Psoas muscle (tissue), 7 donors: ENCODE measurements at regions not wholly inside any gene's neighbourhood (a gene's known extent, or its start where the extent isn't known, plus 50 kb on each side); places are given as distances from the start of the nearest gene placed in this dataset.

Experiments
- ATAC-seq, 4 donors: fragments of 200-7000 bp; cut with Tn5 transposase; one replicate each; pipeline ENCODE4 v1.9.1; 2020; ENCODE audit warnings: moderate library complexity in 3 of 4, mild to moderate bottlenecking in 2 of 4
- DNase-seq, 2 donors: peaks; one replicate each; pipeline ENCODE4 v3.0.0-alpha.2; 2020
- H3K27ac ChIP-seq: fragments of 200-600 bp; one replicate; pipeline ENCODE4 v1.8.0; 2022
- H3K27me3 ChIP-seq, 3 donors: fragments of 200-600 bp in 1 of 3; one replicate each; pipeline versions ENCODE4 v1.6.1 to v1.8.0; 2013 to 2022; ENCODE audit warnings: low read length in 2 of 3, mild to moderate bottlenecking in 2 of 3, moderate library complexity in 1 of 3; ENCODE audit not compliant: insufficient read depth in 3 of 3
- H3K36me3 ChIP-seq, 2 donors: fragments of 200-600 bp in 1 of 2; one replicate each; pipeline versions ENCODE4 v1.6.1 to v1.8.0; 2013 to 2022; ENCODE audit warnings: low read depth in 1 of 2, mild to moderate bottlenecking in 1 of 2, moderate library complexity in 1 of 2; ENCODE audit not compliant: insufficient read depth in 1 of 2
- H3K4me1 ChIP-seq: fragments of 200-600 bp; one replicate; pipeline ENCODE4 v1.8.0; 2022
- H3K4me3 ChIP-seq: fragments of 200-600 bp; one replicate; pipeline ENCODE4 v1.8.0; 2022; ENCODE audit warnings: mild to moderate bottlenecking
- H3K9me3 ChIP-seq: fragments of 200-600 bp; one replicate; pipeline ENCODE4 v1.8.0; 2022
- WGBS, 3 donors: extraction: QIAGEN DNeasy Blood & Tissue Kit; methylation state at CpG; one replicate each; pipeline versions ENCODE4 v1.1.6 to v1.1.7; 2013; 5-methylcytosine and 5-hydroxymethylcytosine counted together
- intact Hi-C, 2 donors: fragments of 100-400 bp; cut with DNase I; formaldehyde crosslinking; loops; one replicate each; pipeline versions ENCODE4 v1.11.0 to v1.14.2; 2022
- TF ChIP-seq, protein P1 (sequence below): fragments of 200-600 bp; IDR thresholded peaks from one replicate; pipeline ENCODE4 v1.8.0; 2022; ENCODE audit warnings: antibody characterized with exemption
- donor health status: healthy with polysubstance abuse.
- donor health status: DM: no; HTN: no; CAD: no; lungs with moderate emphysema.
- donor health status: Bipolar disorder and iron deficiency.
- donor health status: healthy.
- donor health status: DM: yes; HTN: yes; CAD: no.
- donor health status: DM: no; HTN: no; CAD: no.
- donor health status: DM: yes; HTN: yes; CAD: no.

- intact Hi-C loops = loop anchor here in 1 of 2 donors (10.0 kb wide), 1 partner anchor 1092 kb away; no protein-coding TSS in a partner anchor
- 89 to 93% (median 90%) methylated on average over 8 of the region's 8 CpGs for WGBS, 3 donors
- Histone ChIP-seq H3K4me3 (no peak overlapping the region), H3K27me3 (no peaks in the 10 kb centered on the region), H3K36me3 (no peaks in the 10 kb centered on the region), H3K4me1 (no peaks in the 10 kb centered on the region), H3K9me3 (no peaks in the 10 kb centered on the region), H3K27ac (no peak overlapping the region)
- TF ChIP-seq, protein P1, sequence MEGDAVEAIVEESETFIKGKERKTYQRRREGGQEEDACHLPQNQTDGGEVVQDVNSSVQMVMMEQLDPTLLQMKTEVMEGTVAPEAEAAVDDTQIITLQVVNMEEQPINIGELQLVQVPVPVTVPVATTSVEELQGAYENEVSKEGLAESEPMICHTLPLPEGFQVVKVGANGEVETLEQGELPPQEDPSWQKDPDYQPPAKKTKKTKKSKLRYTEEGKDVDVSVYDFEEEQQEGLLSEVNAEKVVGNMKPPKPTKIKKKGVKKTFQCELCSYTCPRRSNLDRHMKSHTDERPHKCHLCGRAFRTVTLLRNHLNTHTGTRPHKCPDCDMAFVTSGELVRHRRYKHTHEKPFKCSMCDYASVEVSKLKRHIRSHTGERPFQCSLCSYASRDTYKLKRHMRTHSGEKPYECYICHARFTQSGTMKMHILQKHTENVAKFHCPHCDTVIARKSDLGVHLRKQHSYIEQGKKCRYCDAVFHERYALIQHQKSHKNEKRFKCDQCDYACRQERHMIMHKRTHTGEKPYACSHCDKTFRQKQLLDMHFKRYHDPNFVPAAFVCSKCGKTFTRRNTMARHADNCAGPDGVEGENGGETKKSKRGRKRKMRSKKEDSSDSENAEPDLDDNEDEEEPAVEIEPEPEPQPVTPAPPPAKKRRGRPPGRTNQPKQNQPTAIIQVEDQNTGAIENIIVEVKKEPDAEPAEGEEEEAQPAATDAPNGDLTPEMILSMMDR = no peak
- ATAC-seq = no peak
- DNase-seq = no peak
These were observed 1169.3 kb downstream of the DSC3 start for GRCh38 chr18:29873211-29873610.

GRCh38 chr18:29871246-29871645 lies 1171.3 kb downstream of the DSC3 start:
- ATAC-seq (no peak), DNase-seq (no peak)
- Histone ChIP-seq H3K27ac (no peak overlapping the region), H3K4me3 (no peak overlapping the region), H3K36me3 (no peaks in the 10 kb centered on the region), H3K4me1 (no peaks in the 10 kb centered on the region), H3K9me3 (no peaks in the 10 kb centered on the region), H3K27me3 (no peaks in the 10 kb centered on the region)
- 53 to 62% (median 54%) methylated on average over 2 of the region's 2 CpGs for WGBS, 3 donors
- intact Hi-C loops = loop anchor here in 1 of 2 donors (10.0 kb wide), 1 partner anchor 1094 kb away; no protein-coding TSS in a partner anchor
- TF ChIP-seq, protein P1 = no peak

- ATAC-seq (no peak), DNase-seq (no peak)
- intact Hi-C loops = no loop called here
- Histone ChIP-seq H3K9me3 (no peaks in the 10 kb centered on the region), H3K36me3 (no peaks in the 10 kb centered on the region), H3K4me1 (no peaks in the 10 kb centered on the region), H3K27me3 (no peaks in the 10 kb centered on the region), H3K4me3 (no peak overlapping the region), H3K27ac (no peak overlapping the region)
- WGBS, 3 donors = 36 to 61% (median 47%) methylated on average over 1 of the region's 1 CpG
- TF ChIP-seq, protein P1 = no peak
These were observed 1179.7 kb downstream of the DSC3 start for GRCh38 chr18:29862824-29863223.

GRCh38 chr18:29855637-29856036 lies 1186.9 kb downstream of the DSC3 start:
- H3K27me3 ChIP-seq = no peaks in the 10 kb centered on the region
- ATAC-seq (no peak), DNase-seq (no peak)
- TF ChIP-seq, protein P1 = no peak
- no peaks in the 10 kb centered on the region for H3K9me3 ChIP-seq
- H3K4me3 ChIP-seq = no peak overlapping the region
- no peak overlapping the region for H3K27ac ChIP-seq
- intact Hi-C loops = no loop called here
- 22 to 44% (median 42%) methylated on average over 1 of the region's 1 CpG for WGBS, 3 donors
- no peaks in the 10 kb centered on the region for H3K4me1 ChIP-seq
- no peaks in the 10 kb centered on the region for H3K36me3 ChIP-seq

- H3K27me3 ChIP-seq = no peaks in the 10 kb centered on the region
- no peaks in the 10 kb centered on the region for H3K4me1 ChIP-seq
- no peak overlapping the region for H3K4me3 ChIP-seq
- no peaks in the 10 kb centered on the region for H3K9me3 ChIP-seq
- intact Hi-C loops = no loop called here
- TF ChIP-seq, protein P1 = no peak
- no peaks in the 10 kb centered on the region for H3K36me3 ChIP-seq
- ATAC-seq (no peak), DNase-seq (no peak)
- H3K27ac ChIP-seq = no peak overlapping the region
These were observed 1189.4 kb downstream of the DSC3 start for GRCh38 chr18:29853126-29853525.
